AG04450 (cell line): ENCODE measurements at regions not wholly inside any gene's neighbourhood (a gene's known extent, or its start where the extent isn't known, plus 50 kb on each side); places are given as distances from the start of the nearest gene placed in this dataset.

ENCODE experiments used
- CTCF ChIA-PET: fragments of 300-600, 350-600 bp; formaldehyde crosslinking; extraction: SDS; loops from one replicate; lab custom pipeline; 2022; ENCODE audit warnings: antibody characterized with exemption, inconsistent platforms; lab: Charles Lee
- POLR2A ChIA-PET: fragments of 350-600 bp; formaldehyde crosslinking; extraction: SDS; loops from one replicate; lab custom pipeline; 2021; ENCODE audit warnings: antibody characterized with exemption, inconsistent platforms; lab: Yijun Ruan, JAX
- DNase-seq: peaks from one replicate; pipeline ENCODE4 v3.0.0-alpha.2; 2011; ENCODE audit warnings: low read depth, low spot score
- H3K27ac ChIP-seq: one replicate; pipeline ENCODE4 v1.5.1; 2012; ENCODE audit warnings: low read depth, low read length, control low read depth
- H3K27me3 ChIP-seq: one replicate; pipeline ENCODE4 v1.6.0; 2012; ENCODE audit warnings: low read length; ENCODE audit not compliant: control insufficient read depth, insufficient read depth
- H3K4me3 ChIP-seq: 2 replicates; pipeline ENCODE4 v1.5.1; 2011; ENCODE audit warnings: mild to moderate bottlenecking, low read depth, low read length, control low read depth
- H3K9me3 ChIP-seq: 2 replicates; pipeline ENCODE4 v1.5.1; 2012; ENCODE audit warnings: low read length; ENCODE audit not compliant: control insufficient read depth, insufficient read depth
- TF ChIP-seq, protein P1 (sequence below): IDR thresholded peaks from 2 replicates; pipeline ENCODE4 v1.5.1; 2011; ENCODE audit warnings: low read depth, low read length, control low read depth, inconsistent platforms

DNA sequence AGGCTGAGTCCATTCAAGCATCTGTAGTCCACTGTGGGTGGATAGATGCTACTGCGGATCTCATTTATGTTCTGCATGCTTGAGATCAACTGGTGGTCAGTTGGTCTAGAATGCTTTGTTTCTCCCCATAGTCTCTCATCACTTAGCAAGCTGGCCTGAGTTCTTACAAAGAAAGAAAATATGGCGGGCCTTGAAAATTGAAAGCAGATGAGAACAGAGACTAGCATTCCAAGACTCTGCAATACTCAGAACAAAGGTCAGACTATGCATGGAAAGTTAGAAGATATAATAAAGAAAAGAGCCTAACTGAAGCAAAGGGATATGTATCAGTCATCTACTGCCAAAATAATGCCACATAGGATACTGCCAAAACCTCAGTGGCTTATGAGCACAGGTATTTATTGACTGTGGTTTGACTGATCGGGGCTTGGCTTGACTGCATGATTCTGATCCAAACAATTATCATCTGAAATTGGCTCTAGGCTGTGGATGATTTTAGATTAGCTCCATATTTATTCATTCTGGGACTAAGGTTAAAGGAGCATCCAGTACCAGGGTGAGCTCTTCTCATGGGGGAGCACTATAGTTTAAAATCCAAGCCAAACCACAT lies 258.9 kb downstream of the TAF11L14 start:
- Histone ChIP-seq H3K9me3 (no peaks in the 10 kb centered on the region; the same call in 1 of the 2 replicates), H3K27ac (no peak overlapping the region), H3K4me3 (no peak overlapping the region), H3K27me3 (no peaks in the 10 kb centered on the region)
- TF ChIP-seq, protein P1, sequence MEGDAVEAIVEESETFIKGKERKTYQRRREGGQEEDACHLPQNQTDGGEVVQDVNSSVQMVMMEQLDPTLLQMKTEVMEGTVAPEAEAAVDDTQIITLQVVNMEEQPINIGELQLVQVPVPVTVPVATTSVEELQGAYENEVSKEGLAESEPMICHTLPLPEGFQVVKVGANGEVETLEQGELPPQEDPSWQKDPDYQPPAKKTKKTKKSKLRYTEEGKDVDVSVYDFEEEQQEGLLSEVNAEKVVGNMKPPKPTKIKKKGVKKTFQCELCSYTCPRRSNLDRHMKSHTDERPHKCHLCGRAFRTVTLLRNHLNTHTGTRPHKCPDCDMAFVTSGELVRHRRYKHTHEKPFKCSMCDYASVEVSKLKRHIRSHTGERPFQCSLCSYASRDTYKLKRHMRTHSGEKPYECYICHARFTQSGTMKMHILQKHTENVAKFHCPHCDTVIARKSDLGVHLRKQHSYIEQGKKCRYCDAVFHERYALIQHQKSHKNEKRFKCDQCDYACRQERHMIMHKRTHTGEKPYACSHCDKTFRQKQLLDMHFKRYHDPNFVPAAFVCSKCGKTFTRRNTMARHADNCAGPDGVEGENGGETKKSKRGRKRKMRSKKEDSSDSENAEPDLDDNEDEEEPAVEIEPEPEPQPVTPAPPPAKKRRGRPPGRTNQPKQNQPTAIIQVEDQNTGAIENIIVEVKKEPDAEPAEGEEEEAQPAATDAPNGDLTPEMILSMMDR: no peak
- ChIA-PET POLR2A (no interaction called here), CTCF (no interaction called here)
- no peak for DNase-seq

GRCh38 chr5:17895288-17896033 lies 261.2 kb downstream of the TAF11L14 start:
- POLR2A ChIA-PET: no interaction called here
- CTCF ChIA-PET: no interaction called here
- no peak for DNase-seq

GRCh38 chr5:17896605-17897004 lies 262.3 kb downstream of the TAF11L14 start:
- no peak overlapping the region for H3K27ac ChIP-seq
- no peaks in the 10 kb centered on the region; the same call in 1 of the 2 replicates for H3K9me3 ChIP-seq
- CTCF ChIA-PET: no interaction called here
- DNase-seq: no peak
- TF ChIP-seq, protein P1: no peak
- H3K27me3 ChIP-seq: no peaks in the 10 kb centered on the region
- H3K4me3 ChIP-seq: no peak overlapping the region
- POLR2A ChIA-PET: no interaction called here

More at GRCh38 chr5:17895288-17896033, 261.2 kb downstream of the TAF11L14 start:
- TF ChIP-seq, protein P1: no peak
- no peaks in the 10 kb centered on the region; the same call in 1 of the 2 replicates for H3K9me3 ChIP-seq
- no peak overlapping the region for H3K27ac ChIP-seq
- no peak overlapping the region for H3K4me3 ChIP-seq
- no peaks in the 10 kb centered on the region for H3K27me3 ChIP-seq

DNA sequence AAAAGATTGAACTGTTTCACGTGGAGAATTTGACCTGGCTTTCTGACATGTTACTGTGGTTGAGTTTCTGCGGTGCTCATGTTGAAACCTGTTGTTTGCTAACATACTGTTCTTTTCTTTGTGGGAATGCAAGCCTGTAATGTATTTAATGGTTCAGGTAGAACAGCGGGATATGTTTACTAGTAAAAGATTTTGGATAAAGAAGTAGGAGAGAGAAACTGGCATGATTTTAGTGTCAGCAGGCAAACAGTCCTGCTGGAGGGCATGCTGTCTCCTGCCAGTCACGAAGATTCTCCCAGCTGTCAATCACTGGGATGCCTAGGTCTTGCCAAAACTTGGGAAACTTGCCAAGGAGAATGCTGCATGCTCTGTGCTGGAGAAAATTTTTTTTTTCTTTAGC lies 263.5 kb downstream of the TAF11L14 start:
- POLR2A ChIA-PET: no interaction called here
- no peak overlapping the region for H3K4me3 ChIP-seq
- no peaks in the 10 kb centered on the region for H3K27me3 ChIP-seq
- no peak for DNase-seq
- CTCF ChIA-PET: no interaction called here
- H3K9me3 ChIP-seq: no peaks in the 10 kb centered on the region; the same call in 1 of the 2 replicates
- H3K27ac ChIP-seq: no peak overlapping the region
- TF ChIP-seq, protein P1: no peak

- ChIA-PET POLR2A (no interaction called here), CTCF (no interaction called here)
- Histone ChIP-seq H3K4me3 (no peak overlapping the region), H3K27ac (no peak overlapping the region), H3K27me3 (no peaks in the 10 kb centered on the region), H3K9me3 (no peaks in the 10 kb centered on the region; the same call in 1 of the 2 replicates)
- TF ChIP-seq, protein P1: no peak
- no peak for DNase-seq
Observed at GRCh38 chr5:17898766-17899165, 264.5 kb downstream of the TAF11L14 start.
